ENCODE measurements at regions not wholly inside any gene's neighbourhood (a gene's known extent, or its start where the extent isn't known, plus 50 kb on each side); places are given as distances from the start of the nearest gene placed in this dataset.

- TF ChIP-seq CTCF (IDR thresholded peaks at IDR 0.05) (no peak), ZFX (IDR thresholded peaks at IDR 0.05; ENCODE audit: borderline replicate concordance) (no peak)
These were observed 156.8 kb upstream of the TNRC6C start for GRCh38 chr17:77801545-77802332.

Measured in 22Rv1 (cell line).